Testis (tissue), 2 donors: ENCODE measurements at regions not wholly inside any gene's neighbourhood (a gene's known extent, or its start where the extent isn't known, plus 50 kb on each side); places are given as distances from the start of the nearest gene placed in this dataset.

Experiments
- POLR2A ChIP-seq: fragments of 450-650 bp; IDR thresholded peaks from one replicate; pipeline ENCODE4 v1.6.1; 2017; ENCODE audit warnings: antibody characterized with exemption, mild to moderate bottlenecking, moderate library complexity
- TF ChIP-seq, protein P1 (sequence below), 3 experiments: fragments of 450-650 bp in 2 of 3; fragments of 200-600 bp in 1 of 3; sonication (generic) in 1 of 3; IDR thresholded peaks; one replicate each; pipeline ENCODE4 v1.5.1; 2016 to 2019; ENCODE audit warnings: antibody characterized with exemption in 3 of 3, mild to moderate bottlenecking in 2 of 3, moderate library complexity in 1 of 3

DNA sequence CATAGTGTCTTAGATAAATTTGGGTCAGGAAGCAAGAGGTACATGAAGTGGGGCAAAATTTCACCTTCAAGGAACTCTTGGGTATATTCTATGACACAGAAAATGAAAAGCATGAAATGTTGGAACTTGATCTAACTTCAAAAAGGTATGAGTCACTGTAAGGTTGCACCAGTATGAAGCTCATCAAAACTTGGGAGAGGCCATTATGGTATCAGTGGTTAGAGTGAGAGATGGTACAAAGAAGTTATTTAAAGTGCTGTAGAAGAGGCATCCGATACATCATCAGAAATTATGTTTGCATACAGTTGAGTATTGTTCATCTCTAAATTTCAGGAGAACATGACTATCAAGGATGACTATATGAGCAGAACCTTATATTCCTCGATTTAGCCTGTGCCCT, 302.9 kb upstream of the SUCLG2 start:
- TF ChIP-seq, protein P1, sequence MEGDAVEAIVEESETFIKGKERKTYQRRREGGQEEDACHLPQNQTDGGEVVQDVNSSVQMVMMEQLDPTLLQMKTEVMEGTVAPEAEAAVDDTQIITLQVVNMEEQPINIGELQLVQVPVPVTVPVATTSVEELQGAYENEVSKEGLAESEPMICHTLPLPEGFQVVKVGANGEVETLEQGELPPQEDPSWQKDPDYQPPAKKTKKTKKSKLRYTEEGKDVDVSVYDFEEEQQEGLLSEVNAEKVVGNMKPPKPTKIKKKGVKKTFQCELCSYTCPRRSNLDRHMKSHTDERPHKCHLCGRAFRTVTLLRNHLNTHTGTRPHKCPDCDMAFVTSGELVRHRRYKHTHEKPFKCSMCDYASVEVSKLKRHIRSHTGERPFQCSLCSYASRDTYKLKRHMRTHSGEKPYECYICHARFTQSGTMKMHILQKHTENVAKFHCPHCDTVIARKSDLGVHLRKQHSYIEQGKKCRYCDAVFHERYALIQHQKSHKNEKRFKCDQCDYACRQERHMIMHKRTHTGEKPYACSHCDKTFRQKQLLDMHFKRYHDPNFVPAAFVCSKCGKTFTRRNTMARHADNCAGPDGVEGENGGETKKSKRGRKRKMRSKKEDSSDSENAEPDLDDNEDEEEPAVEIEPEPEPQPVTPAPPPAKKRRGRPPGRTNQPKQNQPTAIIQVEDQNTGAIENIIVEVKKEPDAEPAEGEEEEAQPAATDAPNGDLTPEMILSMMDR (IDR thresholded peaks at IDR 0.05) = no peak
- no peak for TF ChIP-seq POLR2A
